NCI-H748 (cell line): ENCODE measurements at regions not wholly inside any gene's neighbourhood (a gene's known extent, or its start where the extent isn't known, plus 50 kb on each side); places are given as distances from the start of the nearest gene placed in this dataset.
"Not testable (repeated sequence)": the region's sequence is repeated elsewhere in the genome, so short reads cannot be mapped to it uniquely, and the experiment has no call there.

Experiments used
- DNase-seq: peaks from one replicate; lab custom pipeline; 2025; ENCODE audit not compliant: unreplicated experiment; lab: John Stamatoyannopoulos, UW

DNA sequence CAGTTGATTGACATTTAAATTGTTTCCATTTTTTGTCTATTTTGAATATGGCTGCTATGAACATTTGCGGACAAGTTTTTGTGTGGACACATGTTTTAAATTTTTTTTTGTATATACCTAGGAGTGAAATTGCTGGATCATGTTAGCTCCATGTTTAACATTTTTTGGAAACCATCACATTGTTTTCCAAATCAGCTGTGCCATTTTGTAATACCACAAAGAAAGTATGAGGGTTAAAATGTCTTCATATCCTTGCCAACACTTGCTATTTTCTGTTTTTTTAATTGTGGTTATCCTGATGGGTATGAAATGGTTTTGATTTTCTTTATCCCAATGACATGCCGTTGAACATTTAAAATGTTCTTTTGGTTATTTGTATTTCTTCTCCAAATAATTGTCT is 52.1 kb downstream of the CARTPT start:
- no peak for DNase-seq

- peak; percentile 67 for DNase-seq
Measured at GRCh38 chr5:71778678-71779276, 59.7 kb downstream of the CARTPT start.

- no peak for DNase-seq
Measured at GRCh38 chr5:71780597-71780996, 61.5 kb downstream of the CARTPT start.

GRCh38 chr5:71782393-71782770 is 63.3 kb downstream of the CARTPT start:
- no peak for DNase-seq

- DNase-seq = peak; percentile 89
Measured at GRCh38 chr5:71782771-71783770, 64.0 kb downstream of the CARTPT start.

DNA sequence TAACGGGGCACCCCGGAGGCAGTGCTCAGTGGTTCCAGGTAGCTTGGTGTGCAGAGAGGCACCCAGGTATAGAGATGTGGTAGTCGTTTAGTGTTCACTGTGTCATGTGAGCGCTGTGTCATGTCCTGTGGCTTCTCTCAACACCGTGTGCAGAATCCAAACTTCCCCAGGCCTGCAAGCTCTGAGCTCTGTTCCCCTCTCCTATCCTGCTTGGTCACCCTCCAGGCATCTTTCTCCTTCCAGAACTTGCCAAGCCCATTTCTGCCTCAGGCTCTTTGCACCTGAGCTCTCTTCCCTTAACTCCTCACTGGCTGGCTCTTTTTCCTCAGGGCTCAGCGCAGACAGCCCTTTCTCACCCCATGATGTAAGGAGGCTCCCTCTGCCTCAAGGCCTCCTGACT is 64.8 kb downstream of the CARTPT start:
- no peak for DNase-seq

DNA sequence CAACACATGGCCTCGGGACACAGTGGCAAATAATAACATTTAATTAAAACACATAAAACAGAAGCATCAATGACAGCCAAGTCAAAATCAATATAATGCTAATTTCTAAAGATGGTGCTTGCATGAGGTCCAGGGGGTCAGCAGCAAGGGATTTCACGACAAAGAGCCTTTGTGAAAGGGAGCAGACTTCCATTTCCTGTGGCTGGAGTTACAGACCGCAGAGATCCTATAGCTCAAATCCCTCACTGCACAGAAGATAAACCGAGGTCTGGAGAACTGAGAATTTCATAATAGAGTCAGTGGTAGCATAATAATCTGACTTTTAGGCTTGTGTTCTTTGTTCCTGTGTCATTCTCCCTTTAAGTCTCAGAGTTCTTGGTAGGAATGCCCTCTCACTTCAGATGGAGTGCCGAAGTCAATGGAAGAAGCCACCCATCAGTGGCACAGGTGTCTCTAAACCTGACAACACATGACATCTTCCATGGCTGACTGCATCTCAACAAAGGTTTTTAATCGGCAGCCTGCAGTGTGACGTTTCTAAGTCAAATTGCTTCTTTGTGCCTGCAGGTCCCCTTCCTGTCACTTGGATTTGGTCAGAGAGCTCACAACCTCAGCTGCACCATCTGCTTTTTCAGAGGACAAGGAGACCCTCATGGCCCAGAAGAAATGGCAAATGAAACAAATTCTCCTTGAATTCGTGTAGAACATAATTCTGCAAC is 67.4 kb downstream of the CARTPT start:
- DNase-seq = peak; percentile 82

- no peak for DNase-seq
Measured at GRCh38 chr5:71788794-71789193, 69.7 kb downstream of the CARTPT start.

DNA sequence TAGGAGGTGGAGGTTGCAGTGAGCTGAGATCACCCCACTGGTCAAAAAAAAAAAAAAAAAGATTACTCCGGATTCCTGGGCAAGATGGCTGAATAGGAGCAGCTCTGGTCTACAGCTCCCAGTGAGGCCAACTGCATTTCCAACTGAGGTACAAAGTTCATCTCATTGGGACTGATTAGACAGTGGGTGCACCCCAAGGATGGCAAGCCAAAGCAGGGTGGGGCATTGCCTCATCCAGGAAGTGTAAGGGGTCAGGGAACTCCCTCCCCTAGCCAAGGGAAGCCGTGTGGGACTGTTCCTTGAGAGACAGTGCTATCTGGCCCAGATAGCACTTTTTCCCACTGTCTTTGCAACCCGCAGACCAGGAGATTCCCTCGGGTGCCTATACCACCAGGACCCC is 70.7 kb downstream of the CARTPT start:
- no peak for DNase-seq

- DNase-seq = no peak
Measured at GRCh38 chr5:71790433-71790832, 71.4 kb downstream of the CARTPT start.

GRCh38 chr5:71792041-71792440 is 73.0 kb downstream of the CARTPT start:
- not testable (repeated sequence) for DNase-seq

DNA sequence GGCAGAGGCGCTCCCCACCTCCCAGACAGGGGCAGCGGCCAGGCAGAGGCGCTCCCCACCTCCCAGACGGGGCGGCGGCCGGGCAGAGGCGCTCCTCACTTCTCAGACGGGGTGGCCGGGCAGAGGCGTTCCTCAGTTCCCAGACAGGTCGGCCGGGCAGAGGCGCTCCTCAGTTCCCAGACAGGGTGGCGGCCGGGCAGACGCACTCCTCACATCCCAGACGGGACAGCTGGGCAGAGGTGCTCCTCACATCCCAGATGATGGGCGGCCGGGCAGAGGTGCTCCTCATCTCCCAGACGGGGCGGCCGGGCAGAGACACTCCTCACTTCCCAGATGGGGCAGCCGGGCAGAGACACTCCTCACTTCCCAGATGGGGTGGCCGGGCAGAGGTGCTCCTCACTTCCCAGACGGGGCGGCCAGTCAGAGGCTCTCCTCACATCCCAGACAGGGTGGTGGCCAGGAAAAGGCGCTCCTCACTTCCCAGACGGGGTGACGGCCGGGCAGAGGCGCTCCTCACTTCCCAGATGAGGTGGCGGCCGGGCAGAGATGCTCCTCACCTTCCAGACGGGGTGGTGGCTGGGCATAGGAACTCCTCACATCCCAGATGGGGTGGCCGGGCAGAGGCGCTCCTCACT is 75.1 kb downstream of the CARTPT start:
- no peak for DNase-seq

- DNase-seq = no peak
Measured at GRCh38 chr5:71802673-71803072, 83.6 kb downstream of the CARTPT start.

- DNase-seq = no peak
Measured at GRCh38 chr5:71806711-71807110, 87.6 kb downstream of the CARTPT start.

- DNase-seq = no peak
Measured at GRCh38 chr5:71807909-71808308, 88.8 kb downstream of the CARTPT start.

GRCh38 chr5:71809446-71809845 is 90.4 kb downstream of the CARTPT start:
- no peak for DNase-seq

DNA sequence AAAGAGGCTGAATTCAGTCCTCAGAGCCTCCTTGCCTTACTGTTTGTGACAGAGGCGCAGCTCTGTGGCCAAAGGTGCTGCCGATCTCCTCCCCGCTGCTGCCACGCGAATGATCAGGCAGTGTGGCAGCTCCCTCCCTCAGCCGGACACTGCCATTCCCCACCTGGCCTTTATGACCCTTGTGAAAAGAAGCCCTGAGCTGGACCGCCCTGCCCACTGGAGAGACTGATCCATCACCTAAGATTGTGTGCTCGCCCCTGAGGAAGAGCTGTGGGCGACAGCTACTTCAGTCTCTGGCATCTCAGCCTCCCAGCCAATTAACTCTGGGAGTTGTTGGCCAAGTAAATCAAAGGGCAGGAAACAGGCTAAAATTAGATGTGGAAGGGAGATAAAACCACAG is 90.9 kb downstream of the CARTPT start:
- no peak for DNase-seq

GRCh38 chr5:71810471-71811195 is 91.6 kb downstream of the CARTPT start:
- DNase-seq = no peak

DNA sequence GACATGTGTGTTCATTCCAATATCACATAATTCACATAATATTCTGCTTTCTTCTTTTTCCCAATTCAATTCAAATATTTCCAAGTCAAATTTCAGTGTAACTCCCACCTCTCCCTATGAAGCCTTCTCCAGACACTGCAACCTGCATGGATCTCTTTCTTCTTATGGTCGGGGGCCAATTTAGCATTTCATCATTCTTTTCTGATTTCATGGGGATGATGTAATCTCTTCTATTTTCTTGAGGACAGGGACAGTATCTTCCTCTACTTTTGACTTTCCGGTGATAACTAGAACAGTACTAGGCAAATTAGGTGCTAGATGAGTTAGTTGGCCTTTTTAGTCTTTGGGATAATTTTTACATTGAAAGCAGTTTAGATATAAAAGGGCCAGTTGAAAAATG is 92.7 kb downstream of the CARTPT start:
- DNase-seq = no peak

GRCh38 chr5:71816307-71816706 is 97.2 kb downstream of the CARTPT start:
- DNase-seq = no peak

- DNase-seq = no peak
Measured at GRCh38 chr5:71817891-71818290, 98.8 kb downstream of the CARTPT start.
